GM21825 (cell line): ENCODE measurements at regions not wholly inside any gene's neighbourhood (a gene's known extent, or its start where the extent isn't known, plus 50 kb on each side); places are given as distances from the start of the nearest gene placed in this dataset.

ENCODE experiments used
- ATAC-seq: cut with Tn5 transposase; IDR thresholded peaks from one replicate; pipeline ENCODE4 v1.9.1; 2021; ENCODE audit warnings: mild to moderate bottlenecking, moderate library complexity; ENCODE audit not compliant: unreplicated experiment

- ATAC-seq, result no peak
Observed at GRCh38 chr4:177100307-177100706, 209.4 kb upstream of the NEIL3 start.

- no peak for ATAC-seq
Observed at GRCh38 chr4:177103619-177104018, 206.1 kb upstream of the NEIL3 start.

- ATAC-seq, result no peak
Observed at GRCh38 chr4:177105536-177105935, 204.1 kb upstream of the NEIL3 start.

- ATAC-seq, result no peak
Observed at GRCh38 chr4:177107288-177107921, 202.3 kb upstream of the NEIL3 start.

GRCh38 chr4:177108708-177109107 is 201.0 kb upstream of the NEIL3 start:
- no peak for ATAC-seq

- ATAC-seq, result no peak
Observed at GRCh38 chr4:177109769-177110168, 199.9 kb upstream of the NEIL3 start.

GRCh38 chr4:177116161-177116560 is 193.5 kb upstream of the NEIL3 start:
- ATAC-seq, result no peak

GRCh38 chr4:177117256-177117655 is 192.4 kb upstream of the NEIL3 start:
- no peak for ATAC-seq

- no peak for ATAC-seq
Observed at GRCh38 chr4:177118596-177118995, 191.1 kb upstream of the NEIL3 start.

- ATAC-seq, result no peak
Observed at GRCh38 chr4:177119021-177119471, 190.6 kb upstream of the NEIL3 start.

- no peak for ATAC-seq
Observed at GRCh38 chr4:177119691-177120090, 190.0 kb upstream of the NEIL3 start.

GRCh38 chr4:177123811-177124210 is 185.9 kb upstream of the NEIL3 start:
- no peak for ATAC-seq

- no peak for ATAC-seq
Observed at GRCh38 chr4:177124349-177125064, 185.2 kb upstream of the NEIL3 start.

GRCh38 chr4:177125656-177126055 is 184.0 kb upstream of the NEIL3 start:
- no peak for ATAC-seq

- ATAC-seq, result no peak
Observed at GRCh38 chr4:177127658-177128057, 182.0 kb upstream of the NEIL3 start.

GRCh38 chr4:177128306-177128705 is 181.4 kb upstream of the NEIL3 start:
- no peak for ATAC-seq

GRCh38 chr4:177131736-177132135 is 177.9 kb upstream of the NEIL3 start:
- no peak for ATAC-seq

GRCh38 chr4:177147668-177148067 is 162.0 kb upstream of the NEIL3 start:
- no peak for ATAC-seq

GRCh38 chr4:177155454-177155853 is 154.2 kb upstream of the NEIL3 start:
- no peak for ATAC-seq

- no peak for ATAC-seq
Observed at GRCh38 chr4:177159600-177159999, 150.1 kb upstream of the NEIL3 start.

- no peak for ATAC-seq
Observed at GRCh38 chr4:177161781-177162180, 147.9 kb upstream of the NEIL3 start.

GRCh38 chr4:177163532-177163931 is 146.1 kb upstream of the NEIL3 start:
- ATAC-seq, result no peak

GRCh38 chr4:177171588-177171987 is 138.1 kb upstream of the NEIL3 start:
- ATAC-seq, result no peak
